WTC11 (cell line): ENCODE measurements at regions not wholly inside any gene's neighbourhood (a gene's known extent, or its start where the extent isn't known, plus 50 kb on each side); places are given as distances from the start of the nearest gene placed in this dataset.

Experiments used
- ATAC-seq: fragments of 200-7000 bp; cut with Tn5 transposase; 2 replicates; pipeline ENCODE4 v1.10.0; 2021; ENCODE audit warnings: mild to moderate bottlenecking, moderate library complexity
- CTCF ChIA-PET: fragments of 300-600 bp; sonication (Branson Sonifier 250); formaldehyde crosslinking; loops from one replicate; lab custom pipeline; 2021; ENCODE audit warnings: antibody characterized with exemption; lab: Charles Lee
- POLR2A ChIA-PET: fragments of 350-600 bp; sonication (Branson Sonifier 250); formaldehyde crosslinking; loops from one replicate; lab custom pipeline; 2021; ENCODE audit warnings: antibody characterized with exemption; lab: Charles Lee
- DNase-seq: peaks from one replicate; pipeline ENCODE4 v3.0.0; 2021; ENCODE audit warnings: low spot score
- H3K27ac Mint-ChIP-seq: 2 replicates; pipeline ENCODE4 v1.8.0; 2021; ENCODE audit warnings: mixed read lengths
- H3K27me3 Mint-ChIP-seq: 2 replicates; pipeline ENCODE4 v1.8.0; 2021; ENCODE audit warnings: low read depth, mild to moderate bottlenecking, moderate library complexity, mixed read lengths
- H3K36me3 Mint-ChIP-seq: 2 replicates; pipeline ENCODE4 v1.8.0; 2021; ENCODE audit warnings: mixed read lengths
- H3K4me1 Mint-ChIP-seq: 2 replicates; pipeline ENCODE4 v1.8.0; 2022; ENCODE audit warnings: mixed read lengths
- H3K4me3 Mint-ChIP-seq: 2 replicates; pipeline ENCODE4 v1.8.0; 2021; ENCODE audit warnings: mild to moderate bottlenecking, moderate library complexity, mixed read lengths
- H3K9me3 Mint-ChIP-seq: 2 replicates; pipeline ENCODE4 v1.8.0; 2021; ENCODE audit warnings: mixed read lengths
- CREB1 ChIP-seq: sonication (generic); formaldehyde crosslinking; IDR thresholded peaks from 2 replicates; pipeline ENCODE4 v1.8.0; 2023; ENCODE audit warnings: mild to moderate bottlenecking, missing genetic modification reagents
- EMX1 ChIP-seq: fragments of 250-450 bp; sonication (Bioruptor Pico); IDR thresholded peaks from 2 replicates; pipeline ENCODE4 v1.8.0; 2021; ENCODE audit warnings: mild to moderate bottlenecking
- FOXP1 ChIP-seq: sonication (generic); formaldehyde crosslinking; IDR thresholded peaks from 2 replicates; pipeline ENCODE4 v1.8.0; 2022; ENCODE audit warnings: missing genetic modification reagents, mild to moderate bottlenecking, moderate library complexity, borderline replicate concordance
- KAT7 ChIP-seq: sonication (generic); formaldehyde crosslinking; IDR thresholded peaks from 2 replicates; pipeline ENCODE4 v1.8.1; 2023; ENCODE audit warnings: missing genetic modification reagents, mild to moderate bottlenecking, borderline replicate concordance
- MXD4 ChIP-seq: fragments of 250-450 bp; sonication (Bioruptor Pico); IDR thresholded peaks from 2 replicates; pipeline ENCODE4 v1.8.0; 2021; ENCODE audit warnings: mild to moderate bottlenecking, moderate library complexity, borderline replicate concordance
- MYBL2 ChIP-seq: sonication (generic); formaldehyde crosslinking; IDR thresholded peaks from 2 replicates; pipeline ENCODE4 v1.8.1; 2023; ENCODE audit warnings: mild to moderate bottlenecking, moderate library complexity, missing genetic modification reagents
- NFYB ChIP-seq: sonication (generic); formaldehyde crosslinking; conservative IDR thresholded peaks from 2 replicates; pipeline ENCODE4 v1.8.0; 2022; ENCODE audit warnings: low read depth, missing genetic modification reagents
- NR2C2 ChIP-seq: sonication (generic); formaldehyde crosslinking; IDR thresholded peaks from 2 replicates; pipeline ENCODE4 v1.8.0; 2022; ENCODE audit warnings: mild to moderate bottlenecking, missing genetic modification reagents
- RELA ChIP-seq: sonication (generic); formaldehyde crosslinking; IDR thresholded peaks from 2 replicates; pipeline ENCODE4 v1.8.1; 2022; ENCODE audit warnings: missing genetic modification reagents, mild to moderate bottlenecking, borderline replicate concordance
- RORB ChIP-seq: fragments of 250-450 bp; sonication (Bioruptor Pico); IDR thresholded peaks from 2 replicates; pipeline ENCODE4 v1.9.0; 2021; ENCODE audit warnings: mild to moderate bottlenecking
- TCF7 ChIP-seq: sonication (generic); formaldehyde crosslinking; IDR thresholded peaks from 2 replicates; pipeline ENCODE4 v1.8.0; 2022; ENCODE audit warnings: mild to moderate bottlenecking, low read depth, missing genetic modification reagents, moderate library complexity
- TEAD1 ChIP-seq: sonication (generic); formaldehyde crosslinking; IDR thresholded peaks from 2 replicates; pipeline ENCODE4 v1.8.0; 2022; ENCODE audit warnings: mild to moderate bottlenecking, missing genetic modification reagents
- TEAD4 ChIP-seq: sonication (generic); formaldehyde crosslinking; IDR thresholded peaks from 2 replicates; pipeline ENCODE4 v1.8.0; 2022; ENCODE audit warnings: mild to moderate bottlenecking, missing genetic modification reagents
- ZNF219 ChIP-seq: sonication (generic); formaldehyde crosslinking; IDR thresholded peaks from 2 replicates; pipeline ENCODE4 v1.8.0; 2023; ENCODE audit warnings: missing genetic modification reagents, mild to moderate bottlenecking, borderline replicate concordance
- ZNF263 ChIP-seq: sonication (generic); formaldehyde crosslinking; IDR thresholded peaks from 2 replicates; pipeline ENCODE4 v1.8.1; 2022; ENCODE audit warnings: low read depth, mild to moderate bottlenecking, moderate library complexity, missing genetic modification reagents
- ZNF396 ChIP-seq: fragments of 250-450 bp; sonication (Bioruptor Pico); IDR thresholded peaks from 2 replicates; pipeline ENCODE4 v1.8.0; 2021; ENCODE audit warnings: mild to moderate bottlenecking, moderate library complexity, borderline replicate concordance
- TF ChIP-seq, protein P1 (sequence below): sonication (generic); formaldehyde crosslinking; IDR thresholded peaks from 2 replicates; pipeline ENCODE4 v1.8.1; 2023; ENCODE audit warnings: mild to moderate bottlenecking, missing genetic modification reagents, moderate library complexity
- TF ChIP-seq, protein P2 (sequence below): fragments of 250-450 bp; sonication (Bioruptor Pico); IDR thresholded peaks from 2 replicates; pipeline ENCODE4 v1.9.0; 2021; ENCODE audit warnings: mild to moderate bottlenecking
- TF ChIP-seq, protein P3 (sequence below): fragments of 250-450 bp; sonication (Bioruptor Pico); IDR thresholded peaks from 2 replicates; pipeline ENCODE4 v1.9.0; 2021; ENCODE audit warnings: mild to moderate bottlenecking, borderline replicate concordance
- TF ChIP-seq, protein P4 (sequence below): sonication (generic); formaldehyde crosslinking; conservative IDR thresholded peaks from 2 replicates; pipeline ENCODE4 v1.8.1; 2022; ENCODE audit warnings: mild to moderate bottlenecking, missing genetic modification reagents
- TF ChIP-seq, protein P5 (sequence below): fragments of 250-450 bp; sonication (Bioruptor Pico); IDR thresholded peaks from 2 replicates; pipeline ENCODE4 v1.9.0; 2021; ENCODE audit warnings: moderate library complexity, mild to moderate bottlenecking, inconsistent platforms, borderline replicate concordance
- TF ChIP-seq, protein P6 (sequence below): sonication (generic); formaldehyde crosslinking; IDR thresholded peaks from 2 replicates; pipeline ENCODE4 v1.8.1; 2022; ENCODE audit warnings: low read depth, mild to moderate bottlenecking, moderate library complexity, missing genetic modification reagents, borderline replicate concordance
- TF ChIP-seq, protein P7 (sequence below): sonication (generic); formaldehyde crosslinking; IDR thresholded peaks from 2 replicates; pipeline ENCODE4 v1.8.1; 2022; ENCODE audit warnings: mild to moderate bottlenecking, missing genetic modification reagents, moderate library complexity, borderline replicate concordance

DNA sequence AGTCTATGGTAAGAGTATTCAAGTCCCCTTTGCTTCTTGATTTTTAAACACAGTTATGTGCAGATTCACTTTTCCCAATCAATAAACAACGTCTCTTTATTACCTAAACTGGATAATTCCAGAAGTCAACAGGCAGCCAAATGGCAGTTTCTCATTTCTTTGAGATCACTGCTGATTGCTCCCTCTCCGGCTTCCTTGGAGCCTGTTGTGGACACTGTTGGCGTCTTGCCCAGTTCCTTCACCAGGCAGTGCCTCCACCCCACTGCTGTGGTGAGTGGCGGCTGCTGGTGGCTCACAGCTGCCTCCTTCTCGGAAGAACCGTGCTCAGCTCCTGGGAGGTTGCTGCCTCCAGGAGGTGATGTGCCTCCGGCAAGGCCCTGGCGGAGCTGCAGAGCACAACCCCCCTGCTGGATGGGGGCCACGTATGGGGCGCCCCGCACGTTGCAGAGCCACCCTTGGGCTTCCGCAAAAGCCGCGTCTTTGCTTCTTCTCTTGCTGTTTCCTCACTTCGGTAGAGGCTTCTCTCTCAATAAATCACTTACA lies 105.1 kb upstream of the CNKSR3 start (continued):
- no peak for TF ChIP-seq MXD4
- no peak for TF ChIP-seq TEAD4 (CRISPR knock-in tag)
- TF ChIP-seq TEAD1 (CRISPR knock-in tag) = no peak
- TF ChIP-seq ZNF396 (CRISPR knock-in tag) = no peak

DNA sequence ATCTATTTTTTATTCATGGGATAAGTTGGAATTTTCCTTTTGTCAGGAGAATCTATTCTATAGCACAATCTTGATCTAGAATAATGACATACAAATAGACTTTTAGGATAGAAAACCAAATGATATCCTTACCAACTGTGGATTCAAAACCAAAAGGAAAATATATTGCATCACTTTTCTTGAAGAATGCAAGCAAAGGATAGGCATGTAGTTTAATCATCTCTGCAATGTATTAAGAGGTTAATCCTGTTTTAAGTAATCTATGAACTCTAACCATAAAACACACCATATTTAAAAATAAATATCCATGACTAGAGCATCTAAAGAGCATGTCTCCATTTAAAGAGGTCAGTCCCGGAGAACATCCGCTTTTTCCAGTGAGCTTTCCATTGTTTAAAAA lies 106.7 kb upstream of the CNKSR3 start:
- CTCF ChIA-PET = no interaction called here
- Mint-ChIP-seq H3K36me3 (no peaks in the 10 kb centered on the region), H3K9me3 (no peaks in the 10 kb centered on the region), H3K4me1 (peaks cover 10% of the 10 kb centered on the region), H3K27me3 (no peaks in the 10 kb centered on the region; the same call in 1 of the 2 replicates), H3K4me3 (no peak overlapping the region), H3K27ac (no peak overlapping the region)
- DNase-seq (no peak), ATAC-seq (no peak)
- TF ChIP-seq MYBL2 (CRISPR knock-in tag) (no peak), EMX1 (CRISPR knock-in tag) (no peak)
- POLR2A ChIA-PET = no interaction called here

DNA sequence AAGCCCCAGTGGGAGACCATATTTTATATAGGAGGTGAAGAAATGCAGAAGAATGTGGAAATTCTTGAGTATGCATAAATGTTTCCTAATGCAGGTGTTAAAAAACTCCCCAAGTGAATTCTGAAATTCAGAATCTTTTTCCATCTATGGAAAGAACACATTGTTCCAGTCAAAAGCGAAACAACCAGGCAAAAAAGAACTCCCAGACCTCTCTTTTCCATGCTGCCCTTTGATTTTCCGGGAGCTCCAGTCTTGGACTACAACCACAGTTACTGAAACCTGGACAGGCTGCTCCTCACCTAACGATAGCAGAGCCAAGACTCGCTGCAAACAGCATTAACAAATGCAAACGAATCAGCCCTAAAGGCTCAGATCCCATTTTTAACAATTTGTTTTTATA lies 108.7 kb upstream of the CNKSR3 start:
- POLR2A ChIA-PET = no interaction called here
- Mint-ChIP-seq H3K4me1 (peaks cover 10% of the 10 kb centered on the region), H3K36me3 (no peaks in the 10 kb centered on the region), H3K9me3 (no peaks in the 10 kb centered on the region), H3K27ac (no peak overlapping the region), H3K27me3 (no peaks in the 10 kb centered on the region; the same call in 1 of the 2 replicates), H3K4me3 (no peak overlapping the region)
- DNase-seq (no peak), ATAC-seq (no peak)
- CTCF ChIA-PET = interaction anchor here (1.2 kb wide), 1 partner anchor 57 kb away, joined by 3 read pairs; no protein-coding TSS in a partner anchor
- TF ChIP-seq NR2C2 (CRISPR knock-in tag) = no peak
- TF ChIP-seq, protein P1, sequence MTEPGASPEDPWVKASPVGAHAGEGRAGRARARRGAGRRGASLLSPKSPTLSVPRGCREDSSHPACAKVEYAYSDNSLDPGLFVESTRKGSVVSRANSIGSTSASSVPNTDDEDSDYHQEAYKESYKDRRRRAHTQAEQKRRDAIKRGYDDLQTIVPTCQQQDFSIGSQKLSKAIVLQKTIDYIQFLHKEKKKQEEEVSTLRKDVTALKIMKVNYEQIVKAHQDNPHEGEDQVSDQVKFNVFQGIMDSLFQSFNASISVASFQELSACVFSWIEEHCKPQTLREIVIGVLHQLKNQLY (CRISPR knock-in tag) = no peak
- no peak for TF ChIP-seq RELA (CRISPR knock-in tag)
- no peak for TF ChIP-seq ZNF219 (CRISPR knock-in tag)
- TF ChIP-seq, protein P2, sequence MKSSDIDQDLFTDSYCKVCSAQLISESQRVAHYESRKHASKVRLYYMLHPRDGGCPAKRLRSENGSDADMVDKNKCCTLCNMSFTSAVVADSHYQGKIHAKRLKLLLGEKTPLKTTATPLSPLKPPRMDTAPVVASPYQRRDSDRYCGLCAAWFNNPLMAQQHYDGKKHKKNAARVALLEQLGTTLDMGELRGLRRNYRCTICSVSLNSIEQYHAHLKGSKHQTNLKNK (CRISPR knock-in tag) = no peak
- TF ChIP-seq, protein P3, sequence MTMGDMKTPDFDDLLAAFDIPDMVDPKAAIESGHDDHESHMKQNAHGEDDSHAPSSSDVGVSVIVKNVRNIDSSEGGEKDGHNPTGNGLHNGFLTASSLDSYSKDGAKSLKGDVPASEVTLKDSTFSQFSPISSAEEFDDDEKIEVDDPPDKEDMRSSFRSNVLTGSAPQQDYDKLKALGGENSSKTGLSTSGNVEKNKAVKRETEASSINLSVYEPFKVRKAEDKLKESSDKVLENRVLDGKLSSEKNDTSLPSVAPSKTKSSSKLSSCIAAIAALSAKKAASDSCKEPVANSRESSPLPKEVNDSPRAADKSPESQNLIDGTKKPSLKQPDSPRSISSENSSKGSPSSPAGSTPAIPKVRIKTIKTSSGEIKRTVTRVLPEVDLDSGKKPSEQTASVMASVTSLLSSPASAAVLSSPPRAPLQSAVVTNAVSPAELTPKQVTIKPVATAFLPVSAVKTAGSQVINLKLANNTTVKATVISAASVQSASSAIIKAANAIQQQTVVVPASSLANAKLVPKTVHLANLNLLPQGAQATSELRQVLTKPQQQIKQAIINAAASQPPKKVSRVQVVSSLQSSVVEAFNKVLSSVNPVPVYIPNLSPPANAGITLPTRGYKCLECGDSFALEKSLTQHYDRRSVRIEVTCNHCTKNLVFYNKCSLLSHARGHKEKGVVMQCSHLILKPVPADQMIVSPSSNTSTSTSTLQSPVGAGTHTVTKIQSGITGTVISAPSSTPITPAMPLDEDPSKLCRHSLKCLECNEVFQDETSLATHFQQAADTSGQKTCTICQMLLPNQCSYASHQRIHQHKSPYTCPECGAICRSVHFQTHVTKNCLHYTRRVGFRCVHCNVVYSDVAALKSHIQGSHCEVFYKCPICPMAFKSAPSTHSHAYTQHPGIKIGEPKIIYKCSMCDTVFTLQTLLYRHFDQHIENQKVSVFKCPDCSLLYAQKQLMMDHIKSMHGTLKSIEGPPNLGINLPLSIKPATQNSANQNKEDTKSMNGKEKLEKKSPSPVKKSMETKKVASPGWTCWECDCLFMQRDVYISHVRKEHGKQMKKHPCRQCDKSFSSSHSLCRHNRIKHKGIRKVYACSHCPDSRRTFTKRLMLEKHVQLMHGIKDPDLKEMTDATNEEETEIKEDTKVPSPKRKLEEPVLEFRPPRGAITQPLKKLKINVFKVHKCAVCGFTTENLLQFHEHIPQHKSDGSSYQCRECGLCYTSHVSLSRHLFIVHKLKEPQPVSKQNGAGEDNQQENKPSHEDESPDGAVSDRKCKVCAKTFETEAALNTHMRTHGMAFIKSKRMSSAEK (CRISPR knock-in tag) = no peak
- no peak for TF ChIP-seq CREB1 (CRISPR knock-in tag)
- TF ChIP-seq, protein P4, sequence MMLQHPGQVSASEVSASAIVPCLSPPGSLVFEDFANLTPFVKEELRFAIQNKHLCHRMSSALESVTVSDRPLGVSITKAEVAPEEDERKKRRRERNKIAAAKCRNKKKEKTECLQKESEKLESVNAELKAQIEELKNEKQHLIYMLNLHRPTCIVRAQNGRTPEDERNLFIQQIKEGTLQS = no peak
- TF ChIP-seq TCF7 (CRISPR knock-in tag) = no peak
- no peak for TF ChIP-seq KAT7 (CRISPR knock-in tag)
- TF ChIP-seq, protein P5, sequence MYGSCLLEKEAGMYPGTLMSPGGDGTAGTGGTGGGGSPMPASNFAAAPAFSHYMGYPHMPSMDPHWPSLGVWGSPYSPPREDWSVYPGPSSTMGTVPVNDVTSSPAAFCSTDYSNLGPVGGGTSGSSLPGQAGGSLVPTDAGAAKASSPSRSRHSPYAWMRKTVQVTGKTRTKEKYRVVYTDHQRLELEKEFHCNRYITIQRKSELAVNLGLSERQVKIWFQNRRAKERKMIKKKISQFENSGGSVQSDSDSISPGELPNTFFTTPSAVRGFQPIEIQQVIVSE (CRISPR knock-in tag) = no peak
- TF ChIP-seq, protein P6, sequence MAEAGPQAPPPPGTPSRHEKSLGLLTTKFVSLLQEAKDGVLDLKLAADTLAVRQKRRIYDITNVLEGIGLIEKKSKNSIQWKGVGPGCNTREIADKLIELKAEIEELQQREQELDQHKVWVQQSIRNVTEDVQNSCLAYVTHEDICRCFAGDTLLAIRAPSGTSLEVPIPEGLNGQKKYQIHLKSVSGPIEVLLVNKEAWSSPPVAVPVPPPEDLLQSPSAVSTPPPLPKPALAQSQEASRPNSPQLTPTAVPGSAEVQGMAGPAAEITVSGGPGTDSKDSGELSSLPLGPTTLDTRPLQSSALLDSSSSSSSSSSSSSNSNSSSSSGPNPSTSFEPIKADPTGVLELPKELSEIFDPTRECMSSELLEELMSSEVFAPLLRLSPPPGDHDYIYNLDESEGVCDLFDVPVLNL (CRISPR knock-in tag) = no peak
- TF ChIP-seq ZNF263 = no peak
- TF ChIP-seq, protein P7, sequence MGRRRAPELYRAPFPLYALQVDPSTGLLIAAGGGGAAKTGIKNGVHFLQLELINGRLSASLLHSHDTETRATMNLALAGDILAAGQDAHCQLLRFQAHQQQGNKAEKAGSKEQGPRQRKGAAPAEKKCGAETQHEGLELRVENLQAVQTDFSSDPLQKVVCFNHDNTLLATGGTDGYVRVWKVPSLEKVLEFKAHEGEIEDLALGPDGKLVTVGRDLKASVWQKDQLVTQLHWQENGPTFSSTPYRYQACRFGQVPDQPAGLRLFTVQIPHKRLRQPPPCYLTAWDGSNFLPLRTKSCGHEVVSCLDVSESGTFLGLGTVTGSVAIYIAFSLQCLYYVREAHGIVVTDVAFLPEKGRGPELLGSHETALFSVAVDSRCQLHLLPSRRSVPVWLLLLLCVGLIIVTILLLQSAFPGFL (CRISPR knock-in tag) = no peak
- no peak for TF ChIP-seq NFYB (CRISPR knock-in tag)
- no peak for TF ChIP-seq FOXP1 (CRISPR knock-in tag)
- no peak for TF ChIP-seq RORB (CRISPR knock-in tag)
